NCI-H748 (cell line): ENCODE measurements at regions not wholly inside any gene's neighbourhood (a gene's known extent, or its start where the extent isn't known, plus 50 kb on each side); places are given as distances from the start of the nearest gene placed in this dataset.
A peak's percentile ranks its signal among the peaks of the same experiment; 100 is the strongest.
"Not testable (repeated sequence)": the region's sequence is repeated elsewhere in the genome, so short reads cannot be mapped to it uniquely, and the experiment has no call there.

Experiments used
- DNase-seq: peaks from one replicate; lab custom pipeline; 2025; ENCODE audit not compliant: unreplicated experiment; lab: John Stamatoyannopoulos, UW

DNA sequence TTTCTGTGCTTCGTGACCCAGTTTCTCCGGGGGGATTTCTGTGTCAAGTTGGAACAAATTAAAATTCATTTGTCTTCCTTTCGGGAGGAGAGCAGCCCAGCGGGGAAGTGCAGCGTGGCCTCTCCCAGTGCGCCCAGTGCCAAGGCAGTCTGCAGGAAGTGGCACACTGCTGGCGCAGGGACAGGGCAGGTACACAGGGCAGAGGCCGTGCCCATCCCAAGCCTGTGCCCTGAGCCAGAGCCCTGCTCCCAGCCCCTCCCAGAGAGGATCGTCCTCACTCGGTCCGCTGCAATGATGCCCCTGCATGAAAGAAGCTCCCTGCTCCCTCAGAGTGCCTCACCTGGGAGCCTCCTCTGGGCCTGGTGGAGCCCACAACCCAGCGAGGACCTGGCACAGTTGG lies 82.4 kb upstream of the PPP1R26 start:
- no peak for DNase-seq

DNA sequence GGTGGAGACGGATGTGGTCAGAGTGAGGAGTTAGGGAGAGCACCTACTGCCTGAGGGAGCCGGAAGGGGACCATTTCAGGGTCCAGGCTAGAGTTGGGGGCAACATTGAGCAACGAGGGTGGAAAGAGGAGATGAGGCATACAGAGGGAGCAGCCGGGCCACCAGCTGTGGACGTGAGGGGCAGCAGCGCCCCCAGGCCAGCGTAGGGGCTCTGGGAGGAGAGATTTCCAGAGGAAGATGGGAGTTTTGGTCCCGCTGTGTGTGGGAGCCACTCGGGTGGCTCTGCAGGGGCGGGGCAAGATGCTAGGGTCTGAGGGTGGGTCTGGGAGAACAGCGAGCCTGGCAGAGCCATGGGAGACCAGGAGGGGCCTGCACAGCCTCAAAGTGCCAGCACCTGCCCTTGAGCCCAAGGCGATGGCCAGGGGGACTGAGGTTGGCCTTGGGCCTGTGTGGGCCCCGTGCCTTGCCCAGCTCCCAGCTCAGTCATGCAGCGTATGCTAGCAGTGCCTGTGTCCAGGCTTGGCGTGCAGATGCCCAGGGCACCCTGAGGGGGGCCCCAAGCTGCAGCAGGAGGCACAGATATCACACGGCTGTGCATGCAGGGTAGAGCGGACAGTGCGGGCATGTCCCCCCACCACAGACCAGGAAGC lies 80.5 kb upstream of the PPP1R26 start:
- DNase-seq, result no peak

DNA sequence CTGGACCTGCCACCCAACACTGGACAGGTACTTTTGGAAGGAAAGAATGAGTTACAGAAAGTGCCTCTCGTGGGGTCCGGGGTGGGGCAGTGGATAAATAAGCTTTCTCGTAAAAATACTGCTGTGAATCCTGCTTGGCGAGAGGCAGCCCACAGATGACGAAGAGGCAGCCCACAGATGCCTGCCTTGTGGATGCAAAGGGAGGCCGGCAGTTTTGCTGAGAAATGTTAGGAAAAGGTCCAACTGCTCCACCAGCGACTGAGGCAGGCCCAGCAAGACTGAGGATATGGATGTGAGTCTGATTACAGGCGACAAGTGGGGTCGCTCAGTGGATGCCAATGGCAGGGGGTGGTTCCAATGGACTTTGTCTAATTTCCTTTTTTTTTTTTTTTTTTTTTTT lies 79.1 kb upstream of the PPP1R26 start:
- DNase-seq, result no peak

DNA sequence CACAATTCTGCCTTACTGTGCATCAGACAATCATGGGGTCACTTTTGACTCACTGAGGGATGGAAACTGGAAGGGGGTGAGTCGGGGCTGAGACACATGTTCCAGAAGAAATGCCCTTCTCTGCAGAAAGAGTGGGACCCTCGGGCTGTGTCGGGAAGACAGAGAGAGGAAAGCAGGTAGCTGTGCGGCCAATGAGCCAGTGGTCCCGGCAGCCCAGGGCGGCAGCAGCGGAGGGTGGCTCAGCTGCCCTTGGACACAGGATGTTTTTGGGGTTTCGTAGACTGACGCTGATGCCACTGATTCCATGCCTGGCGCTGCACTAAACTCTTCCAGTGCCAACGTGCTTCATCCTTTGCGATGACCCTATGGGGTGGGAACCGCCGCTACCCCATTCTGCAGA lies 78.4 kb upstream of the PPP1R26 start:
- DNase-seq, result no peak

DNA sequence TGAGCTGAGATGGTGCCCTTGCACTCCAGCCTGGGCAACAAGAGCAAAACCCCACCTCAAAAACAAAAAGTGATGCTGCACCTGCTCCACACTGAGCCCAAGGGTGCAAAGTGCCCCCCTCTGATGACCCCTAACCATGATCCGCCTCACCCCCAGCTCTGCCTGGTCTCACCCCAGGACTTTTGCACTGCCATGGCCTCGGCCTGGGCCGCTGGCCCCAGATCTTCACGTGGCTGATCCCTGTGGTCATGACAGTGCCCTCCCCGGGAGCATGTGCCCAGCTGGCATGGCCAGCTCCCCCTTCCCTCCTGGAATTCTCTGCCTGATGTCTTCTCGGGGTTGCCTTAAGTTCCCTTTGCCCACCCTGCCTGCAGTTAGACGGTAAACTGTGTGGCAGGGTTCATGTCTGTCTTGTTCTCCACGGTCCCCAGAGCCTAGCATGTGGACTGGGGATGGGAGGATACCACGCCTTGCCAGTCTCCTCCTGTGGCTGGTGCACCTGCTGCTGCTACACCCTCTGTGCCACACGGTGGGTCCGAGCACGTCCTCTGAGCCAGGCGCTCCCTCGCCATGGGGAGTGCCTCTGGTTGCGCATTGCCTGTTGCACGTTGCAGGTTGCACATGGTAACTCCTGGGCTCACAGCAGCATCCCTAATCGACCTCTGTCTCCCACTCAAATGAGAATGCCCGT lies 77.4 kb upstream of the PPP1R26 start:
- no peak for DNase-seq

DNA sequence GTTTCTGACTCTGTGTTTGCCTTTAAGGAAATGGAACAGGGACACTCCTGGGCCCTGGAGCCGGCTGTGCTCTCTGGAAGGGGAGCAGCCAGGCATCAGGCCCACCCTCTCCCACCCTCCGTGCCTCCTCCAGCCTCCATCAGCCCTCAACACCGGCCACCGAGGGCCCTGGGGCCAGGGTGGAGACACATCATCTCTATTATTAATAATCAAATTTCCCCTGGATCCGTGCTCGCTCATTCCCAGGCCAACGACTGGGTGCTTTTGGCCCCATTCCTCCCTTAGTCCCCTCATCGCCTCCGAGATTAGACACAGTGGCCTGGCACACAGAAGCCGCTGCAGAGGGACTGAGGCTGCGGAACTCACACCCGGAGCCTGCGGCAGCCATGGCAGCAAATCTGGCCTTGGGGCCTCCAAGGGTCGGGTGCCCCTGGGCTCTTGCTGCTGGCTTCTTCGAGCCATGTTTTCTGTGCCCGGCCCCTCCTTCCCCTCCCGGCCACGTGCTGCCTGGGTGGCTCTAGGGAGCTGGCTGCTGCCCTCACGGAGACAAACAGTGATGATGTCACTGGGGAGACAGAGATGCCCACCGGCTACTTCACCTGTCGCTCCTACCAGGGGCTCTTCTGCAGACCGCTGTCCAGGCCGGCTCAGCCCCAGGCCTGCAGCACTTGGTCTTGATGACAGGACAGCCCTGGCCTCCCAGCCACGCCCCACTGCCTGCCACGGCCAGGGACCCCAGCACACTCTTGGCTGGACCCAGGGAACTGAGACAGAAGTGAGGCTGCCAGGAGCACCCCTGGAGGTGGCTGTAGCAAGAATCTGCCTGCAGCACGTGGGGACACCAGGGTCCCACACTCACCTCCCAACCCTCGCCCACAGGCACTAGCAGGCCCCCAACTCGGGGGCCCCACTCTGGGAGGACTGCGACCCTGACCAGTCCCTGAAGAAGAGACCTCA lies 76.6 kb upstream of the PPP1R26 start:
- DNase-seq, result no peak

DNA sequence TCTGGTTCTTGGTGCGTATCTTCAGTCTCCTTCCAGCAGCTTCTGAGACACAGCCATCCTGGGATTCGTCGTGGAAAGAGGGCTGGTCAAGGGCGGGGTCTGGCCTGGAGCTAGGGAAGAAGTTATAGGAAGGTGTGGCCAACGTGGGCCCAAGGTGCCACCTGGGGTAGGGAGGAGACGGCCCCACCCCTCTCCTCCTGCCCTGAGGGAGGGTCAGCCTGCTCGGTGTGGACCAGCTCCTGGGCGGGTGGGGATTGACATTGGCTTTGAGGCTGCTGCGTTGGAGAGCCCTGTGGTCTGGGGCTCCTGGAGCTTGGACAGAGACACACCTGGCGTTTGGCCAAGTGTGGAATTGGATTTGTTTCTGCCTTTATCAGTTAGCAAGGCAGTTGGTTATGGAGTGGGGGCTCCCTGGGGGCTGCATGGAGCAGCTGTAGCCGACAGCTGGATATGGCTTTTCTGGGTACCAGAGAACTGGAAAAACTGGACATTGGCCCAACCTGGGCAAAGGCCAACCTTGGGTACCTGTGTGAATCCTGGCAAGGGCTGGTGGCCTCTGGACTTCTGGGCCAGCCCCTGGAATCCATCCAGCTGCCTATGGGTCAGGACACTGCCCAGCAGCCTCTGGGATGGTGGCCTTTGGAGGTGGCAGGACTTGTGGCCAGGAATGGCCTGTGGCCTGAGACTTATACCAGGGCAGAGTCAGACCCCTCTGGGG lies 75.7 kb upstream of the PPP1R26 start:
- DNase-seq, result no peak

DNA sequence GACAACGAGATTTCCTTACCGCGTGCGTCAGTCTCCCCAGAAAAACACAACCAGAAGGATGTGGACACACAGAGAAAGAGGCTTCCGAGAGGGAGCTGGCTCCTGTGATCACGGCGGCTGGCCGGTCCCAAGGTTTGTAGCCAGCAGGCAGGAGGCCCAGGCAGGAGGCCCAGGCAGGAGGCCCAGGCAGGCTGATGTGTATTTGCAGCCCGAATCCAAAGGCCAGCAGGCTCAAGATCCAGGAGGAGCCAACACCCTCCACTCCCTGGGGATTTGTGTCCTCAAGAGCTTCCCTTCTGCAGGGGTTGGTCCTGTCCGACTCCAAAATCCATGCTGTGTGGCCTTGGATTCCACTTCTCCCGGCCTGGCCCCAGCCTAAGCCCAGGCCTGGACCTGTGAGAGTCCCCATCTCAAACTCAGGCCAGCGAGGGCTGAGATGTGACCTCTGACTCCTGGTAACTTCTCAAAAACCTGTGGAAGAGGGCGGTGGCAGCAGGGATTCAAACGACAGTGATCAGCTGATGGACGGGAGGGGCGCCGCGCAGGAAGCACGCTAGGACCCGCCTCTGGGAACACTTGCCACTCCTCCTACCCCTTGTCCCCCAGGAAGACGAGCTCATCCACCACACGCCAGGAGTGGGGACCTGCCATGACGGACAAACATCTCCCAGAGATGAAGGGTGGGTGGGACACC lies 75.0 kb upstream of the PPP1R26 start:
- no peak for DNase-seq

DNA sequence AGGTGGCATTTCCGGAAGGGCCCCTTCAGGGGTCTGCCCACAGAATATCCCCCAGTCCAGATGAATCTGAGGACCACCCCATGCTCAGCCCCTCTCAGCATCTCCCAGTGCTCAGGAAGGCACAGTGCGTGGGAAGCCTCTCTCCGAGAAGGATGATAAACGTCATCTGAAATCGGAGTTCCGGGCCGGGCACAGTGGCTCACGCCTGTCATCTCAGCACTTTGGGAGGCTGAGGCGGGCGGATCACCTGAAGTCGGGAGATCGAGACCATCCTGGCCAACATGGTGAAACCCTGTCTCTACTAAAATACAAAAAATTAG lies 74.5 kb upstream of the PPP1R26 start:
- not testable (repeated sequence) for DNase-seq

DNA sequence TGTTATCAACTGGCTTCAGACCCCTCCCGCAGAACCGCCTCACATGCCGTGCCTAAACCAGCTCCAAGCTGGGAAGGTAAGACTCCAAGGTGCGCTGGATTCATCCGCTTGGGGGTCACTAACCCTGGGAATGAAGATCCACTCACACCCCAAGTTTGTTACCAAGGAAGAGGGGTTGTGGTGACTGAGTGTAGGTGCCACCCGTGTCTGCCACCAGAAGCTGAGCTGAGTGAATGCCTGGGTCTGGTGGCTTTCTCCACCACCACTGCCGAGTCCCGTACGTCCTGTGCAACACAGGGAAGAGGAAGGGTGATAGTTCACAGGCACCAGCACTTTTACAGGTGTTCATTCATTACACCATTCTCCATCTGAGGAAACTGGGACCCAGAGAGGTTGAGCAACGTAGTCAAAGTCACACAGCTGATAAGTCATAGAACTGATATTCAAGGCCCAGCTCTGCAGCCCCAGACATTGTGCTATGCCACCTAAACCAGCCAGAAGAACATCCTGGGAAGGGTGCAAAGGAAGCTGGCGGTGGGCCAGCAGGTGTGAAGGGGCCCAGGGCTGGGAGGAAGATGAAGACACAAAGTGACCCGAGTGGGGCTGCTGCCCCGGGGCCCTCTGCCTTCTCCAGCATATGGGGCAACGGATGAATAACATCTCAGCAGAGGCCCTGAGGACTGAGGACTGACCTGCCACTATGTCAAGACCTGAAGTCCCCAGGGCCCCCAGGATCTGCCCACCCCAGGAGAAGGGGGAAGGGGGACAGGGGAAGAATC lies 70.9 kb upstream of the PPP1R26 start:
- DNase-seq, result no peak

DNA sequence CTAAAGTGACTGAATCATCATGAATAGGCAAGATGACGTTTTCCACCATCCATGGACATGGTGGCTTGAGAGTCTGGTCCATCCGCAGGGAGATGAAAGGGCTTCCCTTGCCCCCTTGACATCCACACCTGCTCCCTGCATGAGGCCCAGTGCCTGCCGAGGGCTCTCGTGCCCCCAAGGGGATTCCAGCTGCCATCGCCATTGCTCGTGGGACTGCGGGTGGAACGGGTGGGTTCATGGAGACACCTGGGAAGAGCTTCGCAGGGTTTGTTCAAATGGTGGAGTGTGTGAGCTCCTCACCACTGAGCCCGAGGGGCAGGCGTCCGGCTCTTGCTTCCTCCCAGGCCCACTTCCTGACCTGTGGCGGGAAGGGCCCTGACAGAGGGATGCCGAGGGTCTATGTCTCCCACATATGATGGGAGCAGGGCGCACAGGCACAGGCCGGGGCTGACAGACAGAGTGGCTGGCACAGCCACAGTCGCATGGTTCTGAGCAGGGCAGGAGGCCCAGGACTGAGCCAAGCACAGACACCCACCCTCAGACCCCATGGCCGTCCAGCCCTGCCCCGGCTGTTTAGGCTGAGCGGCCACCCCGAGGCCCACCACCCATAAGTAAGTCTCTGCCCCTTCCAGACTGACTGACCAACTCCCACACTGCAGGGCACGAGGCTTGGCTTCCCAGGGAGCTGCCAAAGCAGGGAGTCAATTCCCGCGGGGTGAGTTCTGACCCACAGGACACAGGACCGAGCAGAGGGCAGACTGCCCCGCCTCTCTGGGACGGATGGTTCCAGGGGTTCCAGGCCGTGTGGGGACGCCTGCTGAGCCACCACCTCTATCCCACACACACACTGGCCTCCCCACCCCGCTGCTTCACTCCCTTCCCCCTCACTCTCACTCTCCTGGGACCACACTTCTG lies 70.0 kb upstream of the PPP1R26 start:
- no peak for DNase-seq

DNA sequence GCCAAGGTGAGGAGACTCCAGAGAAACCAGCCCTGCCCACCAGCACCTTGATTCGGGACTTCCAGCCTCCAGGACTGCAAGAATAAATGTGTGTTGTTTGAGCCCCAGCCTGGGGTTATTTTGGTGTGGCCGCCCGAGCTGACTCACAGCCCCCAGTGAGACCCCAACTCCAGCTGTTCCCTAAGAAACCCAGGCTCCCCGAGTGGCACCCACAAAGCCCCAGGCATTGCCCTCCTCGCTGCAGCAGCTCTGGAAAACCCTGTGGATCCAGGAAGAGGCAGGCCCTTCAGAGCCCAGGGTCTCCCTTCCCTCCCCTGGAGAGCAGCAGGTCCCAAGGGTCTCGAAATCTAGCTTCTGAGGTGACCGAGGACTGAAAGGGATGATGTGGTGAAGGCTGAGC lies 69.2 kb upstream of the PPP1R26 start:
- no peak for DNase-seq

DNA sequence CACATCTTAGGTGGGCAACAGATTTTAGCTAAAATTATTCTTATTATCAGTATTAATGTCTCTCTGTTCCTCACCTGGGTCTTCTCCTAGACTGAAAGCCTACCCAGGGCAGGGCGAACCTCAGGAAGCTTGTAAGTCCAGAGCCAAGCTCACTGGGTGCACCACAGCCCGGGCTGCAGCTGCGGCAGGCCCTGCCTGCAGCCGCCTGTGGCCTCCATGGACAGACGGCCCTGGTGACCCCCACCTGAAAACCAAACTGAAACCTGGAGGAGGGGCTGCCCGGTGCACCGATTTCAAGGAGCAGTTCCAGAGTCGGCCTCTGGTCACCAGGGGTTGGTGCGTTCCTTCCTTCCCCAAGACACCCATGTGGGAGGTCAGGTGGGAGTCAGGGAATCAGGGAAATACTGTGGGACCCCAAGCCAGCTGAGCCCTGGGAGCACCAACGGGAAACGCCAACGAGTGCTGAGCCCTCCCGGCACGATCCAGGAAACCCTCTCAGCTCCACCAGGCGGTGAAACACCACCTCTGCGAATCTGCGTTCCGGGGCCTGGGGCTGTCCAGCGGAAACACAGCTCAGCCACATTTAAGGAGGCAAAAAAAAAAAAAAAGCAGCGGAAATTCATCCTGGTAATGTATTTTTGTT lies 68.6 kb upstream of the PPP1R26 start:
- DNase-seq, result no peak

DNA sequence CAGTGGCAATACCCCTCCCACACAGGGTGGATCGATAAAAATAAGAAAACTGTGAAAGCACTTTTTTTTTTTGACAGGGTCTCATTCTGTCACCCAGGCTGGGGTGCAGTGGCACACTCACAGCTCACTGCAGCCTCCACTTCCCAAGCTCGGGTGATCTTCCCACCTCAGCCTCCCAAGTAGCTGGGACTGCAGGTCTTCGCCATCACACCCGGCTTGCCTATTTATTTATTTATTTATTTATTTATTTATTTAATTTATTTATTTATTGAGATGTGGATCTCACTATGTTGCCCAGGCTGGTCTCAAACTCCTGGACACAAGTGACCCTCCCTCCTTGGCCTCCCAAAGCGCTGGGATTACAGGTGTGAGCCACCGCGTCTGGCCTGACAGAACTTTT lies 68.0 kb upstream of the PPP1R26 start:
- not testable (repeated sequence) for DNase-seq

DNA sequence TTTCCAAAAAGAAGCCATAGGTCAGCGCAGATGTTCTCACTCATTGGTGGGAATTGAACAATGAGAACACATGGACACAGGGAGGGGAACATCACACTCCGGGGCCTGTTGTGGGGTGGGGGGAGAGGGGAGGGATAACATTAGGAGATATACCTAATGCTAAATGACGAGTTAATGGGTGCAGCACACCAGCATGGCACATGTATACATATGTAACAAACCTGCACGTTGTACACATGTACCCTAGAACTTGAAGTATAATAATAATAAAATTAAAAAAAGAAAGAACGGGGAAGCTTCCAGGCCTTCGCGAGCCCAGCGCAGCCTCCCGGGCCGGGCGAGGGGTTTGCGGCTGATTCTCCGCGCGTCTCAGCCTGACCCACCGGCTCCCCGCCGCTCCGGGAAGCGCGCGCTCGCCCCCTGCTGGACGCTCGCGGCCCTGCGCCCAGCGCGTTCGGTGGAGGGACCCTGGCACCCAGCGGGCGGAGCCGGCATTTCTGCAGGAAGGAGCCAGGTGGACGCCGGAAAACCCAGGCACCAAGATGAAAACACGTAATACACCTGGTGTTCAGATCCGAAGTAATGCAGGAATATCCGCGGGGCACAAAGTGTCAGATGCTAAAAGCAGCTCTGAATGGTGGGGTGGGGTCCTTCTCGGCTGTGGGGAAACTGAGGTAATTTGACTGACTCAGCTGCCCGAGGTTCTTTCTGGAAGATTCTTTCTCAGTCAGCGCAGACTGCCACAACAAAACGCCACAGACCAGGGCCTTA lies 67.1 kb upstream of the PPP1R26 start:
- DNase-seq, result peak; percentile 67

DNA sequence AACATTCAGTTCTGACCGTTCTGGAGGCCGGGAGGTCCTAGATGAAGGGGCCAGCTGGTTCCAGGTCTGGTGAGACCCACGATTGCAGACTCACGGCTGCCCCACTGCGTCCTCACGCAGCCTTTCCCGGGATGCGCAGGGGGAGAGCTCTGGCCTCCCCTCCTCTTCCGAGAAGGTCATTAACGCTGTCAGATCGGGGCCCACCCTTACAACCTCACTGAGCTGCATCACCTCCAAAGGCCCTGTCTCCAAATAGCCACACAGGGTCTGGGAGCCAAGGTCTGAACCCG lies 66.6 kb upstream of the PPP1R26 start:
- no peak for DNase-seq

DNA sequence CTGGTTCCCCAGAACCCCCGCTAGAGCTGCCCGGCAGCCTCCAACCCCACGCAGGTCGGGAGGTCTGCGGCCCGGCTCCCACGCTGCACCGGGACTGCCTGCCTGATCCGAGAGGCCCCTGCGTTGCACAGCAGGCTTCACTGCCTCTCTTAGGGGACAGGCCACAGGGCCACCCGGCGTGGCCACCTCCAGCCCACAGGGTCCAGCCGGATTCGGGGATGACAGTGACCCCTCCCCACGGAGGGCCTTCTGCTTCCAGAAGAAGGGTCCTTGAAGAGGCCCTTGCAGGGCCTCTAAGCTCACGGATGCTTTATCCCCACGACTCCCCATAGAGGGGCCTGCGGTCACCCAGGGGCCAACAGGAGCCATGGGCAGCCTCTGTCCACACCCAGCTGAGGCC lies 66.1 kb upstream of the PPP1R26 start:
- no peak for DNase-seq

DNA sequence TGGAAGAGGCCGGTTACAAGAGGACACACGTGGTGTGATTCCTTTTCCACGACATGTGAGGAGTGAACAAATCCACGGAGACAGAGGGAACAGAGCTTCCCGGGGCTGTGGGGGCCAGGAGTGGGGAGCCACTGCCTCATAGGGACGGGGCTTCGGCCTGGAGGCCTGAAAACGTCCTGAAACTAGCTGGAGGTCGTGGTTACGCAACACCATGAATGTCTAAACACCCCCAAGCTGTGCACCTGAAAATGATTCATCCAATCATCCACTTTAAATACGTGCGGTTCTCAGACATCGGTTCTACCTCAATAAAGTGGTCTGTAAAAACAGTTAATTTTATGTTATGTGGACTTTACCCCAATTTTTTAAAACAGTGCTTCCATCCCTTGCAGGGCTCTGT lies 65.3 kb upstream of the PPP1R26 start:
- no peak for DNase-seq
